Hippocampal formation (tissue), 2 donors: ENCODE measurements at regions not wholly inside any gene's neighbourhood (a gene's known extent, or its start where the extent isn't known, plus 50 kb on each side); places are given as distances from the start of the nearest gene placed in this dataset.
A peak's percentile ranks its signal among the peaks of the same experiment; 100 is the strongest.
"Not testable (repeated sequence)": the region's sequence is repeated elsewhere in the genome, so short reads cannot be mapped to it uniquely, and the experiment has no call there.

Experiments
- DNase-seq, 2 donors: peaks; one replicate each; lab custom pipeline; 2025; lab: John Stamatoyannopoulos, UW

- DNase-seq: no peak
Observed at GRCh38 chr12:25793196-25793595, 165.3 kb upstream of the RASSF8 start.

GRCh38 chr12:25794571-25794970 is 163.9 kb upstream of the RASSF8 start:
- no peak for DNase-seq

GRCh38 chr12:25796523-25797000 is 161.9 kb upstream of the RASSF8 start:
- DNase-seq: no peak

GRCh38 chr12:25797386-25797785 is 161.1 kb upstream of the RASSF8 start:
- no peak for DNase-seq

GRCh38 chr12:25797949-25798348 is 160.5 kb upstream of the RASSF8 start:
- DNase-seq: no peak

GRCh38 chr12:25800101-25800500 is 158.4 kb upstream of the RASSF8 start:
- DNase-seq: no peak

- DNase-seq: peak in 1 of 2 donors; percentile 4
Observed at GRCh38 chr12:25801734-25802133, 156.7 kb upstream of the RASSF8 start.

- no peak for DNase-seq
Observed at GRCh38 chr12:25802143-25802542, 156.3 kb upstream of the RASSF8 start.

GRCh38 chr12:25803029-25803664 is 155.3 kb upstream of the RASSF8 start:
- not testable (repeated sequence) for DNase-seq

GRCh38 chr12:25804286-25804685 is 154.2 kb upstream of the RASSF8 start:
- not testable (repeated sequence) for DNase-seq

GRCh38 chr12:25806271-25806670 is 152.2 kb upstream of the RASSF8 start:
- no peak for DNase-seq

- no peak for DNase-seq
Observed at GRCh38 chr12:25808604-25809003, 149.9 kb upstream of the RASSF8 start.

GRCh38 chr12:25810683-25811082 is 147.8 kb upstream of the RASSF8 start:
- no peak for DNase-seq

- DNase-seq: no peak
Observed at GRCh38 chr12:25811656-25812126, 146.8 kb upstream of the RASSF8 start.

GRCh38 chr12:25812295-25812694 is 146.2 kb upstream of the RASSF8 start:
- no peak for DNase-seq

GRCh38 chr12:25813843-25814242 is 144.6 kb upstream of the RASSF8 start:
- no peak for DNase-seq

- no peak for DNase-seq
Observed at GRCh38 chr12:25816637-25817036, 141.8 kb upstream of the RASSF8 start.

GRCh38 chr12:25817166-25817565 is 141.3 kb upstream of the RASSF8 start:
- DNase-seq: no peak

- DNase-seq: no peak
Observed at GRCh38 chr12:25818596-25819390, 139.7 kb upstream of the RASSF8 start.

- DNase-seq: no peak
Observed at GRCh38 chr12:25819691-25820090, 138.8 kb upstream of the RASSF8 start.

GRCh38 chr12:25822281-25822680 is 136.2 kb upstream of the RASSF8 start:
- DNase-seq: no peak

GRCh38 chr12:25824734-25825133 is 133.7 kb upstream of the RASSF8 start:
- DNase-seq: no peak

GRCh38 chr12:25825446-25825845 is 133.0 kb upstream of the RASSF8 start:
- no peak for DNase-seq
